Common myeloid progenitor, CD34-positive (primary cell): ENCODE measurements at regions not wholly inside any gene's neighbourhood (a gene's known extent, or its start where the extent isn't known, plus 50 kb on each side); places are given as distances from the start of the nearest gene placed in this dataset.

Experiments
- CTCF ChIA-PET: fragments of 350-600 bp; sonication (Branson Sonifier 250); formaldehyde crosslinking; loops from one replicate; lab custom pipeline; 2021; ENCODE audit warnings: antibody characterized with exemption; lab: Charles Lee
- POLR2A ChIA-PET: fragments of 350-600 bp; sonication (Branson Sonifier 250); formaldehyde crosslinking; loops from one replicate; lab custom pipeline; 2021; ENCODE audit warnings: antibody characterized with exemption; lab: Charles Lee
- DNase-seq, 3 donors: peaks; one replicate each; pipeline versions ENCODE4 v3.0.0 to v3.0.0-alpha.2; 2013
- H3K27ac ChIP-seq, 2 experiments: 1 replicate in 1 of 2; 2 replicates in 1 of 2; pipeline ENCODE4 v1.7.0; 2013; ENCODE audit warnings: inconsistent platforms in 2 of 2, low read length in 2 of 2, mild to moderate bottlenecking in 2 of 2, low read depth in 1 of 2, moderate library complexity in 1 of 2; ENCODE audit not compliant: severe bottlenecking in 2 of 2, insufficient read depth in 1 of 2, poor library complexity in 1 of 2
- H3K27me3 ChIP-seq, 5 experiments: replicated peaks in 2 of 5; 1 replicate in 3 of 5; 2 replicates in 2 of 5; pipeline versions ENCODE4 v1.6.1 to v1.7.0; 2013; ENCODE audit warnings: low read length in 4 of 5, mild to moderate bottlenecking in 2 of 5, moderate library complexity in 2 of 5, inconsistent platforms in 1 of 5; ENCODE audit not compliant: insufficient read depth in 5 of 5, control insufficient read depth in 4 of 5
- H3K36me3 ChIP-seq, 4 experiments: 1 replicate in 2 of 4; 2 replicates in 2 of 4; pipeline versions ENCODE4 v1.6.1 to v1.7.0; 2013; ENCODE audit warnings: low read length in 3 of 4, control low read depth in 1 of 4, mild to moderate bottlenecking in 1 of 4; ENCODE audit not compliant: control insufficient read depth in 4 of 4, insufficient read depth in 4 of 4
- H3K4me1 ChIP-seq, 4 experiments: 1 replicate in 3 of 4; 2 replicates in 1 of 4; pipeline versions ENCODE4 v1.6.1 to v1.7.1; 2013; ENCODE audit warnings: low read length in 3 of 4, mild to moderate bottlenecking in 3 of 4, control low read depth in 1 of 4, inconsistent platforms in 1 of 4, moderate library complexity in 1 of 4; ENCODE audit not compliant: control insufficient read depth in 4 of 4, insufficient read depth in 4 of 4; ENCODE audit errors: control extremely low read depth in 1 of 4
- H3K4me3 ChIP-seq, 7 experiments: 1 replicate in 4 of 7; 2 replicates in 3 of 7; pipeline versions ENCODE4 v1.5.1 to v1.7.0; 2013; ENCODE audit warnings: mild to moderate bottlenecking in 7 of 7, low read length in 6 of 7, moderate library complexity in 6 of 7, inconsistent platforms in 2 of 7, low read depth in 2 of 7, control low read depth in 1 of 7; ENCODE audit not compliant: insufficient read depth in 4 of 7, control insufficient read depth in 1 of 7; ENCODE audit errors: extremely low read depth in 1 of 7
- H3K9me3 ChIP-seq, 5 experiments: 1 replicate in 4 of 5; 2 replicates in 1 of 5; pipeline versions ENCODE4 v1.6.1 to v1.7.1; 2013; ENCODE audit warnings: low read length in 4 of 5, mild to moderate bottlenecking in 2 of 5, inconsistent platforms in 1 of 5, low read depth in 1 of 5, moderate library complexity in 1 of 5; ENCODE audit not compliant: control insufficient read depth in 4 of 5, insufficient read depth in 2 of 5; ENCODE audit errors: control extremely low read depth in 1 of 5
- WGBS: methylation state at CpG from one replicate; pipeline ENCODE4 v1.1.5; 2013; ENCODE audit not compliant: insufficient coverage; 5-methylcytosine and 5-hydroxymethylcytosine counted together

GRCh38 chr9:106062250-106062649, 367.9 kb downstream of the TMEM38B start:
- Histone ChIP-seq H3K27ac (no peak overlapping the region), H3K4me3 (no peak overlapping the region), H3K9me3 (peaks cover 0 to 2% (median 0%) of the 10 kb centered on the region in 5 experiments), H3K27me3 (peaks cover 0 to 2% (median 0%) of the 10 kb centered on the region in 5 experiments), H3K36me3 (no peaks in the 10 kb centered on the region), H3K4me1 (no peaks in the 10 kb centered on the region)
- DNase-seq = no peak
- ChIA-PET CTCF (no interaction called here), POLR2A (no interaction called here)

DNA sequence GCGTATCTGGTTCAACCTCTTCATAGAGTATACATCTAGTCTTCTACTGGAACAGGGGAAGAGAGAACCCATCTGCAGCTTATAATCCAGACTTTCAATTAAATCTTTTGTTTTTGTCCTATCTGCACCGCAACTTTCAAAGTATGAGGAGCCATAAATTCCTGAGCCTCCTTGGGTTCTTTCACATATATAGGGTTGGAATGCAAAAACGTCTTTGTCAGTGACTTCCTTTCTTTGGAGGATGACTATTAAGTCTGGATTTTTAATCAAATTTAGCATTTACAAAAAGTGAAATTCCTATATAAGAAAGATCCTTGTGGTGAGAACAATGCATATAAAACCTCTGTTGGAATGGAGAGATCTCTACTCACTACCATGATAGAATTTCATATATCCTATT, 370.8 kb downstream of the TMEM38B start:
- ChIA-PET POLR2A (interaction anchor here (0.6 kb wide), 1 partner anchor 23 kb away, joined by 3 read pairs; no protein-coding TSS in a partner anchor), CTCF (no interaction called here)
- Histone ChIP-seq H3K36me3 (no peaks in the 10 kb centered on the region), H3K27ac (no peak overlapping the region), H3K27me3 (peaks cover 0 to 2% (median 0%) of the 10 kb centered on the region in 5 experiments), H3K9me3 (peaks cover 0 to 2% (median 0%) of the 10 kb centered on the region in 5 experiments), H3K4me1 (no peaks in the 10 kb centered on the region), H3K4me3 (no peak overlapping the region)
- 100% methylated on average over 1 of the region's 3 CpGs for WGBS
- no peak for DNase-seq

GRCh38 chr9:106065579-106066214, 371.4 kb downstream of the TMEM38B start:
- Histone ChIP-seq H3K36me3 (no peaks in the 10 kb centered on the region), H3K9me3 (peaks cover 0 to 2% (median 0%) of the 10 kb centered on the region in 5 experiments), H3K4me1 (no peaks in the 10 kb centered on the region), H3K27me3 (peaks cover 0 to 2% (median 0%) of the 10 kb centered on the region in 5 experiments), H3K27ac (no peak overlapping the region), H3K4me3 (no peak overlapping the region)
- no peak for DNase-seq
- ChIA-PET POLR2A (no interaction called here), CTCF (no interaction called here)
- WGBS = 100% methylated on average over 1 of the region's 2 CpGs

- H3K4me3 ChIP-seq = no peak overlapping the region
- H3K9me3 ChIP-seq = peaks cover 0 to 2% (median 0%) of the 10 kb centered on the region in 5 experiments
- H3K27ac ChIP-seq = no peak overlapping the region
- H3K36me3 ChIP-seq = no peaks in the 10 kb centered on the region
- WGBS = 93% methylated on average over 8 of the region's 8 CpGs
- DNase-seq = no peak
- POLR2A ChIA-PET = no interaction called here
- CTCF ChIA-PET = no interaction called here
- no peaks in the 10 kb centered on the region for H3K4me1 ChIP-seq
- peaks cover 0 to 2% (median 0%) of the 10 kb centered on the region in 5 experiments for H3K27me3 ChIP-seq
Observed at GRCh38 chr9:106066940-106067524, 372.7 kb downstream of the TMEM38B start.

DNA sequence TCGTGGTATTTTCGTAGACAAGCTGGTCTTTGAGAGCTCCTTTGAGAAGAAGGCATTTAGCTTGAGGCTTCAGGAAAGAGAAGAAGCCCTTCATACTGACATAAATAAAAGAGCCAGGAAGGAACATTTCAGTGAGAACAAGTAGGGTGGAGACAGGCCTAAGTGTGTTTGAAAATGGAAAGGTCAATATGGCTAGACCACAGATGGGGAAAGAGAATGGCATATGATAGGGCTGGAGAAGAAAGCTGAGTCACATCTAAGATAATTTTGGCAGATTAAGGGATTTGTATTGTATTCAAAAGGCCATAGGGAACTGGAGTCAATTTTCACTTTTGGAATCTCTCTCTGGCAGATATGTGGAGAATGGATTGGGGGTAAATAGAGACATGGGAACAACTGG, 374.9 kb downstream of the TMEM38B start:
- CTCF ChIA-PET = no interaction called here
- H3K27ac ChIP-seq = no peak overlapping the region
- no peaks in the 10 kb centered on the region for H3K36me3 ChIP-seq
- peaks cover 0 to 2% (median 0%) of the 10 kb centered on the region in 5 experiments for H3K27me3 ChIP-seq
- POLR2A ChIA-PET = no interaction called here
- H3K4me3 ChIP-seq = no peak overlapping the region
- DNase-seq = no peak
- H3K9me3 ChIP-seq = no peaks in the 10 kb centered on the region
- WGBS = 75% methylated on average over 2 of the region's 2 CpGs
- H3K4me1 ChIP-seq = no peaks in the 10 kb centered on the region

DNA sequence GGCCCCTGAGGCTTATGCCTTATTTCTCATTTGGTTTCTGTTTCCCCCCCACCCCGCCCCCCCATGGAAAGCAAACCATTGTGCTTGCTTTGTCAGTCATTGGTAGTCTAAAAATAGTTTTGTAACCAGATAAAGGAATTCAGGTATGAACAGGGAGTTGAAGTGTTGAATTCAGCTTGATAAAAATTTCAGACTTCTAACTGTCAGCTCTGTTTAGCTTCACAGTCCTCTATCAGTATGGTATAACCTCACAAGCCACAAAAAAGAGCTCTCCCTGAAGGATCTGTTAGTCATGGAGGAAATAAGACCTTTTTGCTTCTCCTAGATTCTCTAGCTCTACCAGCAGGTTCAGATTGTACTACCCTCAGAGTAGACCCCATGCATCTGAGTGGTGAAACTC, 378.1 kb downstream of the TMEM38B start:
- H3K9me3 ChIP-seq = no peaks in the 10 kb centered on the region
- H3K27ac ChIP-seq = no peak overlapping the region
- no peaks in the 10 kb centered on the region for H3K27me3 ChIP-seq
- H3K4me1 ChIP-seq = peaks cover 0 to 3% (median 0%) of the 10 kb centered on the region in 4 experiments
- ChIA-PET POLR2A (no interaction called here), CTCF (no interaction called here)
- WGBS = no CpG with 5 or more reads among the region's 1 CpG
- peak in 1 of 3 donors; percentile 8 for DNase-seq
- no peak overlapping the region for H3K4me3 ChIP-seq
- no peaks in the 10 kb centered on the region for H3K36me3 ChIP-seq

DNA sequence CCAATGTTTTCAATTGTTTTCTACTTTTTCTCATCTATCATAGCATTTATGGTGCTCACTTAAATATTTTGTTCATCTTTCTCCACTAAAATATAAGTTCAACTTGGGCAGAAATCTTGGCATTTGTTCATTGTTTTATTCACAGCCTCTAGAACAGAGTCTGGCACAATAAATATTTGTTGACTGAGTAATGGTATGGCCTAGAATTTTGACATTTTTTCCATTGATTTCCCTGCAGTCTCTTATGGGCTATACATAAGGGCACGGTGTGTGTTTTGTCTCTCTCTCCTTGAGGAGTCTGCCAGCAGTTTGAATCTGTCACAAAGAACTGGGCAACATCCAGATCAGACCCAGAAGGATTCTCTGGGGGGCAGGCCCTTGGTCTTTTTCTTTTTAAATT, 379.7 kb downstream of the TMEM38B start:
- Histone ChIP-seq H3K9me3 (no peaks in the 10 kb centered on the region), H3K4me3 (no peak overlapping the region), H3K36me3 (no peaks in the 10 kb centered on the region), H3K4me1 (peaks cover 0 to 3% (median 0%) of the 10 kb centered on the region in 4 experiments), H3K27me3 (no peaks in the 10 kb centered on the region), H3K27ac (no peak overlapping the region)
- CTCF ChIA-PET = no interaction called here
- no peak for DNase-seq
- POLR2A ChIA-PET = no interaction called here
- 100% methylated on average over 1 of the region's 1 CpG for WGBS
